OCI-LY1 (cell line): ENCODE measurements at regions not wholly inside any gene's neighbourhood (a gene's known extent, or its start where the extent isn't known, plus 50 kb on each side); places are given as distances from the start of the nearest gene placed in this dataset.

Source experiments
- CTCF ChIP-seq: fragments of 200-600 bp; sonication (generic), shearing (Covaris generic); IDR thresholded peaks from 2 replicates; pipeline ENCODE4 v1.5.1; 2017; ENCODE audit warnings: mild to moderate bottlenecking, antibody characterized with exemption, low read length, moderate library complexity, mixed read lengths
- EZH2 ChIP-seq: fragments of 200-600 bp; sonication (generic), shearing (Covaris generic); IDR thresholded peaks from 2 replicates; pipeline ENCODE4 v1.8.0; 2017; ENCODE audit warnings: borderline replicate concordance, mixed run types, mild to moderate bottlenecking, antibody characterized with exemption, low read length, moderate library complexity, mixed read lengths

- TF ChIP-seq CTCF (no peak), EZH2 (no peak)
Measured at GRCh38 chr1:197841883-197842553, 60.4 kb upstream of the C1orf53 start.
